ENCODE measurements at regions not wholly inside any gene's neighbourhood (a gene's known extent, or its start where the extent isn't known, plus 50 kb on each side); places are given as distances from the start of the nearest gene placed in this dataset.

GRCh38 chr12:124459852-124460645, 107.4 kb downstream of the NCOR2 start:
- Histone ChIP-seq H3K4me2 (ENCODE audit: low read length) (no peak overlapping the region), H3K79me2 (ENCODE audit: control insufficient read depth, low read length) (no peaks in the 10 kb centered on the region), H3K27ac (ENCODE audit: low read depth, low read length) (no peak overlapping the region), H3F3A (ENCODE audit: control insufficient read depth, insufficient read depth) (no peaks in the 10 kb centered on the region; the same call in 1 of the 2 replicates), H3K36me3 (ENCODE audit: control insufficient read depth, low read length) (peaks cover 8% of the 10 kb centered on the region), H3K9me2 (replicated peaks; ENCODE audit: control insufficient read depth, low read length) (no peaks in the 10 kb centered on the region), H3K4me1 (ENCODE audit: control insufficient read depth, low read length) (peaks cover 24% of the 10 kb centered on the region), H3K4me3 (ENCODE audit: low read length) (no peak overlapping the region), H3K9me3 (ENCODE audit: control insufficient read depth, insufficient read depth, low read length) (peaks cover 1% of the 10 kb centered on the region; the same call in 1 of the 2 replicates), H4K20me1 (ENCODE audit: control insufficient read depth, insufficient read depth, low read depth, low read length) (0 out of 2 replicates have a peak, but pooled peaks cover 6% of the 10 kb centered on the region), H3K27me3 (ENCODE audit: control insufficient read depth, low read length) (no peaks in the 10 kb centered on the region)
- no peak for TF ChIP-seq CTCF (IDR thresholded peaks at IDR 0.05; ENCODE audit: low read depth, low read length, poor library complexity, severe bottlenecking)
- no peak for TF ChIP-seq EZH2phosphoT487 (IDR thresholded peaks at IDR 0.05; ENCODE audit: borderline replicate concordance, low read length)

- Histone ChIP-seq H3F3A (ENCODE audit: control insufficient read depth, insufficient read depth) (no peaks in the 10 kb centered on the region; the same call in 1 of the 2 replicates), H3K4me1 (ENCODE audit: control insufficient read depth, low read length) (peaks cover 27% of the 10 kb centered on the region), H3K79me2 (ENCODE audit: control insufficient read depth, low read length) (no peaks in the 10 kb centered on the region), H4K20me1 (ENCODE audit: control insufficient read depth, insufficient read depth, low read depth, low read length) (peaks cover 6% of the 10 kb centered on the region; the same call in 1 of the 2 replicates), H3K4me3 (ENCODE audit: low read length) (no peak overlapping the region), H3K9me2 (replicated peaks; ENCODE audit: control insufficient read depth, low read length) (no peaks in the 10 kb centered on the region), H3K27me3 (ENCODE audit: control insufficient read depth, low read length) (no peaks in the 10 kb centered on the region), H3K4me2 (ENCODE audit: low read length) (no peak overlapping the region), H3K9me3 (ENCODE audit: control insufficient read depth, insufficient read depth, low read length) (no peaks in the 10 kb centered on the region), H3K36me3 (ENCODE audit: control insufficient read depth, low read length) (no peaks in the 10 kb centered on the region; the same call in 1 of the 2 replicates), H3K27ac (ENCODE audit: low read depth, low read length) (no peak overlapping the region)
- no peak for TF ChIP-seq CTCF (IDR thresholded peaks at IDR 0.05; ENCODE audit: low read depth, low read length, poor library complexity, severe bottlenecking)
- TF ChIP-seq EZH2phosphoT487 (IDR thresholded peaks at IDR 0.05; ENCODE audit: borderline replicate concordance, low read length), result no peak
Observed at GRCh38 chr12:124458992-124459851, 108.2 kb downstream of the NCOR2 start.

GRCh38 chr12:124458220-124458991, 109.0 kb downstream of the NCOR2 start:
- Histone ChIP-seq H3K79me2 (ENCODE audit: control insufficient read depth, low read length) (no peaks in the 10 kb centered on the region), H3K27ac (ENCODE audit: low read depth, low read length) (no peak overlapping the region), H3K4me2 (ENCODE audit: low read length) (peak overlapping the region; percentile 64; the same call in 1 of the 2 replicates), H3F3A (ENCODE audit: control insufficient read depth, insufficient read depth) (no peaks in the 10 kb centered on the region; the same call in 1 of the 2 replicates), H3K27me3 (ENCODE audit: control insufficient read depth, low read length) (no peaks in the 10 kb centered on the region), H3K4me1 (ENCODE audit: control insufficient read depth, low read length) (peaks cover 35% of the 10 kb centered on the region), H3K9me3 (ENCODE audit: control insufficient read depth, insufficient read depth, low read length) (no peaks in the 10 kb centered on the region), H3K36me3 (ENCODE audit: control insufficient read depth, low read length) (no peaks in the 10 kb centered on the region; the same call in 1 of the 2 replicates), H3K9me2 (replicated peaks; ENCODE audit: control insufficient read depth, low read length) (no peaks in the 10 kb centered on the region), H3K4me3 (ENCODE audit: low read length) (no peak overlapping the region), H4K20me1 (ENCODE audit: control insufficient read depth, insufficient read depth, low read depth, low read length) (peaks cover 6% of the 10 kb centered on the region; the same call in 1 of the 2 replicates)
- TF ChIP-seq EZH2phosphoT487 (IDR thresholded peaks at IDR 0.05; ENCODE audit: borderline replicate concordance, low read length) (no peak), CTCF (IDR thresholded peaks at IDR 0.05; ENCODE audit: low read depth, low read length, poor library complexity, severe bottlenecking) (no peak)
